ENCODE measurements at regions not wholly inside any gene's neighbourhood (a gene's known extent, or its start where the extent isn't known, plus 50 kb on each side); places are given as distances from the start of the nearest gene placed in this dataset.
A peak's percentile ranks its signal among the peaks of the same experiment; 100 is the strongest.
"Not testable (repeated sequence)": the region's sequence is repeated elsewhere in the genome, so short reads cannot be mapped to it uniquely, and the experiment has no call there.

GRCh38 chr3:20558161-20558560 is 372.2 kb upstream of the SGO1 start:
- Histone ChIP-seq H3K4me3 (ENCODE audit: insufficient read depth, low read depth, low read length) (no peak overlapping the region), H3K36me3 (replicated peaks; ENCODE audit: control insufficient read depth, insufficient read depth, low read length) (no peaks in the 10 kb centered on the region), H3K27me3 (ENCODE audit: control insufficient read depth, insufficient read depth, low read length) (no peaks in the 10 kb centered on the region)
- no peak for DNase-seq

DNA sequence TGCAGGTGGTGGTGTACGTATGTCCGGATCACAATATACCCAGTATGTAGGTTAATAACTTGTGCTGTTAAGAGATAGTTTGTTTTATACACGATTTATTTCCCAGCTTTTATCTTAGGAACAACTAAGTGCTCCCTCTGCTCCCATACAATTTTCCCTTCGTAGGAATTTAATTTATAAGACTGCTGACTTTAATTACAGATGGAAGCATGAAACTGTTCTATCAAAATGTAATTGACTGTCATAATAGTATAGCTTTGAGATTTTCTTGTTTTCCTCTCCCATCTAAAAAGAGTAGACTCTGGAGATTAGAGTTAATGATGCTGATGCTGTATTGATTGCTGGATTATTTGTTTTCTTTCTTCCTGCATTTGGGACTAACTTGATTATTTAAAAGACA is 370.7 kb upstream of the SGO1 start:
- no peak for DNase-seq
- no peaks in the 10 kb centered on the region for H3K27me3 ChIP-seq (ENCODE audit: control insufficient read depth, insufficient read depth, low read length)

DNA sequence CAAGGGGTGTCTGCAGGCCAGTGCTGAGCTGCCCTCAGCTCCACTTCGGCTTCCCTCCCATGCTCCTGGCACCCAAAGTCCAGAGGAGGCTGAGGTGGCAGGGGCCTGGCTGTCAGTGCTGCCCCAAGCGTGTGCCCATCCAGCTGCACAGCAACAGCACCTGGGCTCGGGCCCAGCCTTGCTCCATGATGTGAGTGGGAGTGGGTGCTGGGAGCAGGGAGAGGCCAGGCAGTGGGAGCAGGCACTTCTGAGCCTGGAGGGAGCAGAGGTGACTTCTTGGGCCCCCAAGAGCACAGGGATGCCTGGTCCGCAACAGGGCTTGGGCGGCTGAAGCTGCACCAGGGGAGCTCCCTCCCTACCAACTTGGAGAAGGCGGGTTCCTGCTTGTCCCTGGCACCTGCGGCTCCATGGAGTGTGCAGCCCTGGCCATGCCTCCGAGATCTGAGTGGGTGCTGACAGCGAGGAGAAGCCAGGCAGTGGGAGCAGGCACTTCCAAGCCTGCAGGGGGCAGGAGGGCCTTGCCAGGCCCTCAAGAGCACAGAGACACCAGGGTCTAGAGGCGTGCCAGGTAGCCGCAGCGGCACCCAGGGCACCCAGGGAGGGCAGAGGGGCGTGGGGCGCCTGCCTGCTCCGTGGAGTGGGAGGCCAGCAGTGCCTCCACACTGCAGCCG is 366.7 kb upstream of the SGO1 start:
- DNase-seq = peak; percentile 33
- Histone ChIP-seq H3K36me3 (replicated peaks; ENCODE audit: control insufficient read depth, insufficient read depth, low read length) (no peaks in the 10 kb centered on the region), H3K4me3 (ENCODE audit: insufficient read depth, low read depth, low read length) (no peak overlapping the region), H3K27me3 (ENCODE audit: control insufficient read depth, insufficient read depth, low read length) (no peaks in the 10 kb centered on the region)

More for the DNA sequence above, 370.7 kb upstream of the SGO1 start:
- no peak overlapping the region for H3K4me3 ChIP-seq (ENCODE audit: insufficient read depth, low read depth, low read length)
- no peaks in the 10 kb centered on the region for H3K36me3 ChIP-seq (replicated peaks; ENCODE audit: control insufficient read depth, insufficient read depth, low read length)

GRCh38 chr3:20547361-20548269 is 361.6 kb upstream of the SGO1 start:
- H3K4me3 ChIP-seq (ENCODE audit: insufficient read depth, low read depth, low read length); DNase-seq; H3K27me3 ChIP-seq (ENCODE audit: control insufficient read depth, insufficient read depth, low read length); H3K36me3 ChIP-seq (replicated peaks; ENCODE audit: control insufficient read depth, insufficient read depth, low read length): not testable (repeated sequence)

GRCh38 chr3:20546636-20547035 is 360.6 kb upstream of the SGO1 start:
- H3K36me3 ChIP-seq (replicated peaks; ENCODE audit: control insufficient read depth, insufficient read depth, low read length) = no peaks in the 10 kb centered on the region
- DNase-seq = no peak
- no peak overlapping the region for H3K4me3 ChIP-seq (ENCODE audit: insufficient read depth, low read depth, low read length)
- H3K27me3 ChIP-seq (ENCODE audit: control insufficient read depth, insufficient read depth, low read length) = no peaks in the 10 kb centered on the region

GRCh38 chr3:20543535-20544226 is 357.7 kb upstream of the SGO1 start:
- H3K27me3 ChIP-seq (ENCODE audit: control insufficient read depth, insufficient read depth, low read length) = no peaks in the 10 kb centered on the region
- no peak overlapping the region for H3K4me3 ChIP-seq (ENCODE audit: insufficient read depth, low read depth, low read length)
- DNase-seq = no peak
- no peaks in the 10 kb centered on the region for H3K36me3 ChIP-seq (replicated peaks; ENCODE audit: control insufficient read depth, insufficient read depth, low read length)

DNA sequence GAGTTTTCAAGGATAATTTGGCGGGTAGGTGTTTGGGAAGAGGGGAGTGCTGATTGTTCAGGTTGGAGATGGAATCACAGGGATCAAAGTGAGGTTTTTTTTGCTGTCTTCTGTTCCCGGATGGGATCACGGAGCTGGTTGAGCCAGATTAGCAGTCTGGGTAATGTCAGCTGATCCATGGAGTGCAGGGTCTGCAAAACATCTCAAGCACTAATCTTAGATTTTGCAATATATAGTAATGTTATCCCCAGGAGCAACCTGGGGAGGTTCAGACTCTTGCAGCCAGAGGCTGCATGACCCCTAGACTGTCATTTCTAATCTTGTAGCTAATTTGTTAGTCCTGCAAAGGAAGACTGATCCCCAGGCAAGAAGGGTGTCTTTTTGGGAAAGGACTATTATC is 354.1 kb upstream of the SGO1 start:
- DNase-seq = no peak
- H3K36me3 ChIP-seq (replicated peaks; ENCODE audit: control insufficient read depth, insufficient read depth, low read length) = no peaks in the 10 kb centered on the region
- H3K27me3 ChIP-seq (ENCODE audit: control insufficient read depth, insufficient read depth, low read length) = no peaks in the 10 kb centered on the region
- no peak overlapping the region for H3K4me3 ChIP-seq (ENCODE audit: insufficient read depth, low read depth, low read length)

GRCh38 chr3:20539666-20540065 is 353.7 kb upstream of the SGO1 start:
- no peak for DNase-seq
- no peaks in the 10 kb centered on the region for H3K27me3 ChIP-seq (ENCODE audit: control insufficient read depth, insufficient read depth, low read length)
- no peak overlapping the region for H3K4me3 ChIP-seq (ENCODE audit: insufficient read depth, low read depth, low read length)

GRCh38 chr3:20537234-20537633 is 351.2 kb upstream of the SGO1 start:
- Histone ChIP-seq H3K36me3 (replicated peaks; ENCODE audit: control insufficient read depth, insufficient read depth, low read length) (no peaks in the 10 kb centered on the region), H3K27me3 (ENCODE audit: control insufficient read depth, insufficient read depth, low read length) (no peaks in the 10 kb centered on the region), H3K4me3 (ENCODE audit: insufficient read depth, low read depth, low read length) (no peak overlapping the region)
- no peak for DNase-seq

More at GRCh38 chr3:20539666-20540065, 353.7 kb upstream of the SGO1 start:
- H3K36me3 ChIP-seq (replicated peaks; ENCODE audit: control insufficient read depth, insufficient read depth, low read length) = no peaks in the 10 kb centered on the region

- H3K36me3 ChIP-seq (replicated peaks; ENCODE audit: control insufficient read depth, insufficient read depth, low read length) = no peaks in the 10 kb centered on the region
- no peak overlapping the region for H3K4me3 ChIP-seq (ENCODE audit: insufficient read depth, low read depth, low read length)
- H3K27me3 ChIP-seq (ENCODE audit: control insufficient read depth, insufficient read depth, low read length) = no peaks in the 10 kb centered on the region
- DNase-seq = no peak
These were observed 343.9 kb upstream of the SGO1 start for GRCh38 chr3:20529911-20530310.

DNA sequence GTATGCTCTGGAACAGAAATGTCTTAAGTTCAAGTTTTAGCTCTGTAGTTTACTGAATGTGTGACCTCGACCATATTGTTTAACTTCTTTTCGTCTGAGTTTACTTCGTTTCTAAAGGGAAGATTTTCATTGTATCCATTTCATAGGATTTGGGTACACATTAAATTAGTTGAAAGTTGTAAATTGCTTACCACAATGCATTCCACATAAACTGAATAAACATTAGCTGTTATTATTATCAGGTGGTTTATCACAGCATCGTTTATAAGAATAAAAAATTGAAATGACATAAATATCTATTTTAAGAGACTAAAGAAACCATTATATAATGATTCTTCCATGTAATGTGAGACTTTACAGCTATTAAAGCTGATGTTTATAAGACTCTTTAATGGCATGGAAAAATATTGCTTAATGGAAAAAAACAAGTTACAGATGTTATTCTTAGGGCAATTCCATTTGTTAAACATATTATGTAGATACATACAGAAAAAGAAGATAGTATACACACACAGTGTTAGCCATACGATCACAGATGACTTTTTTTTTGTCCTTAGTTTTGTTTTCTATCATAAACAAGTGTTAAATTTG is 342.3 kb upstream of the SGO1 start:
- no peak overlapping the region for H3K4me3 ChIP-seq (ENCODE audit: insufficient read depth, low read depth, low read length)
- H3K36me3 ChIP-seq (replicated peaks; ENCODE audit: control insufficient read depth, insufficient read depth, low read length) = no peaks in the 10 kb centered on the region
- H3K27me3 ChIP-seq (ENCODE audit: control insufficient read depth, insufficient read depth, low read length) = no peaks in the 10 kb centered on the region
- no peak for DNase-seq

DNA sequence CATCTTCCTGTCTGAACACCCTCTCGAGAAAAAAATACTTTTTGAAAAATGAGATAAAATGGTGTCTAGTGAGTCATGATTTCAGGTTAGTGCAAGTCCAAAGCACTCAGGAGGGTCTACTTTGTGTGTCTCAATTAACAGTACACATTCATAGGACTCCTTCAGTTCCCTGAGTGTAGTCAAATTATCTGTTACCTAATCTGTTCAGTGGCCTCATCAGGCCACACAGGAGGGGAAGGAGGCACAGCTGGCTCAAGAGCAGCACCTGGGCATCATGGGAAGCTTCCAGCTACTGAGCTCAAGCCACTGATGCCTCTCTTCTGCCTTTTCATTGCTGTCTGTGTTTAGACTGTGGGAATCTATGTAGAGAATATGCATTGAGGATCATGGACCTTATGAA is 341.4 kb upstream of the SGO1 start:
- Histone ChIP-seq H3K4me3 (ENCODE audit: insufficient read depth, low read depth, low read length) (no peak overlapping the region), H3K36me3 (replicated peaks; ENCODE audit: control insufficient read depth, insufficient read depth, low read length) (no peaks in the 10 kb centered on the region), H3K27me3 (ENCODE audit: control insufficient read depth, insufficient read depth, low read length) (no peaks in the 10 kb centered on the region)
- DNase-seq = no peak

DNA sequence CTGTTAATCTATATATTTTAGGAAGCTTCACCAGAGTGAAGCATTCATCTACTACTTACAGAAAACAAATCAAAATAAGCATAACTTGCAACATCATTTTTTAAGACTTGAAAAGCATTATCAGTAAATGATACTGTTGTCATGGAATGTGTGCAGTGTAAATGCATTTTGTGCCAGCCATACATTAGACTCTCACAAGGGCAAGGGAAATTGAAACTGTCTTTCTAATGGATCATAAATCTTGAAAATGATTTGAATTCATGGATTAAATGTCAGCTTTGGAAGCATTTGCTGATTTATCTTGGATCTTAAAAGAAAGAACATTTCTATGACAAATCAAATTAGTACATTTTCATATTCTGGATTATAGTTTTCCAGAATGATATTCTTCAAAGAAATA is 338.3 kb upstream of the SGO1 start:
- H3K36me3 ChIP-seq (replicated peaks; ENCODE audit: control insufficient read depth, insufficient read depth, low read length) = no peaks in the 10 kb centered on the region
- no peak overlapping the region for H3K4me3 ChIP-seq (ENCODE audit: insufficient read depth, low read depth, low read length)
- no peak for DNase-seq
- H3K27me3 ChIP-seq (ENCODE audit: control insufficient read depth, insufficient read depth, low read length) = no peaks in the 10 kb centered on the region

DNA sequence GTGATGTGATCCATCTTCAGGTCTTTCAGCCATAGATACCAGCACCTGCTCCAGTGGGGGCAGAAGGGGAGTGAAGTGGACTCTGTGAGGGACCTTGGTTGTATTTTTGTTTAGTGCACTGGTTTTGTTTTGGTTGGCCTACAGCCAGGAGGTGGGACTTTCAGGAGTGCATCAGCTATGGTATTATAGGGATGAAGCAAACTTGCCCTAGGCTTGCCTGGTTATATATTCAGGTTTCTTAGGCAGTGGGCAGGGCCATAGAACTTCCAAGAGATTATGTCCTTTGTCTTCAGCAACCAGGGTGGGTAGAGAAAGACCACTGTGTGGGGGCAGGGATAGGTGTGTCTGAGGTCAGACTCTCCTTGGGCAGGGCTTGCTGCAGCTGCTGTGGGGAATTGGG is 337.3 kb upstream of the SGO1 start:
- Histone ChIP-seq H3K4me3 (ENCODE audit: insufficient read depth, low read depth, low read length) (no peak overlapping the region), H3K27me3 (ENCODE audit: control insufficient read depth, insufficient read depth, low read length) (no peaks in the 10 kb centered on the region), H3K36me3 (replicated peaks; ENCODE audit: control insufficient read depth, insufficient read depth, low read length) (no peaks in the 10 kb centered on the region)
- DNase-seq = no peak

All from H7 (cell line).